ENCODE measurements at regions not wholly inside any gene's neighbourhood (a gene's known extent, or its start where the extent isn't known, plus 50 kb on each side); places are given as distances from the start of the nearest gene placed in this dataset.

GRCh38 chr5:68680366-68680765 is 413.4 kb upstream of the SLC30A5 start:
- TF ChIP-seq CTCF (IDR thresholded peaks at IDR 0.05): no peak
- no peak for TF ChIP-seq EZH2 (IDR thresholded peaks at IDR 0.05)
- no peak for TF ChIP-seq EZH2phosphoT487 (IDR thresholded peaks at IDR 0.05)

All from neural progenitor cell (in vitro differentiated cells).